NT2/D1 (cell line): ENCODE measurements at regions not wholly inside any gene's neighbourhood (a gene's known extent, or its start where the extent isn't known, plus 50 kb on each side); places are given as distances from the start of the nearest gene placed in this dataset.

Experiments
- SUZ12 ChIP-seq: IDR thresholded peaks from 2 replicates; pipeline ENCODE4 v1.6.1; 2011; ENCODE audit not compliant: insufficient read length, insufficient read depth; ENCODE audit errors: extremely low read depth
- YY1 ChIP-seq: IDR thresholded peaks from 2 replicates; pipeline ENCODE4 v1.6.1; 2011; ENCODE audit not compliant: insufficient read length, insufficient read depth
- ZNF274 ChIP-seq: IDR thresholded peaks from 2 replicates; pipeline ENCODE4 v1.6.1; 2011; ENCODE audit warnings: mild to moderate bottlenecking, low read depth, low read length

GRCh38 chr13:80679423-80679822 lies 338.5 kb upstream of the SPRY2 start:
- TF ChIP-seq YY1 (no peak), ZNF274 (no peak), SUZ12 (no peak)
